Naive thymus-derived CD4-positive, alpha-beta T cell (primary cell): ENCODE measurements at regions not wholly inside any gene's neighbourhood (a gene's known extent, or its start where the extent isn't known, plus 50 kb on each side); places are given as distances from the start of the nearest gene placed in this dataset.
"Not testable (repeated sequence)": the region's sequence is repeated elsewhere in the genome, so short reads cannot be mapped to it uniquely, and the experiment has no call there.

Experiments used
- ATAC-seq: fragments of 150-1000 bp; cut with Tn5 transposase; 2 replicates; pipeline ENCODE4 v1.10.0; 2021; ENCODE audit warnings: mild to moderate bottlenecking, moderate library complexity
- CTCF ChIA-PET: fragments of 350-600 bp; sonication (Branson Sonifier 250); formaldehyde crosslinking; loops from one replicate; lab custom pipeline; 2021; ENCODE audit warnings: antibody characterized with exemption; lab: Charles Lee
- POLR2A ChIA-PET: fragments of 350-600 bp; sonication (Branson Sonifier 250); formaldehyde crosslinking; loops from one replicate; lab custom pipeline; 2021; ENCODE audit warnings: antibody characterized with exemption, inconsistent platforms; lab: Charles Lee
- DNase-seq, 9 donors: peaks; one replicate each; pipeline versions ENCODE4 v3.0.0 to v3.0.0-alpha.2; 2020 to 2022; ENCODE audit warnings: mixed read lengths in 1 of 9
- H3K27ac ChIP-seq: one replicate; pipeline ENCODE4 v1.7.0; 2013; ENCODE audit warnings: mild to moderate bottlenecking, low read depth, low read length, moderate library complexity
- H3K27me3 ChIP-seq, 2 donors: one replicate each; pipeline ENCODE4 v1.7.0; 2013; ENCODE audit warnings: low read length in 2 of 2, mild to moderate bottlenecking in 2 of 2, moderate library complexity in 2 of 2; ENCODE audit not compliant: control insufficient read depth in 2 of 2, insufficient read depth in 2 of 2
- H3K36me3 ChIP-seq, 3 experiments: 1 replicate in 2 of 3; 2 replicates in 1 of 3; pipeline ENCODE4 v1.7.0; 2013; ENCODE audit warnings: low read length in 3 of 3, mild to moderate bottlenecking in 3 of 3, moderate library complexity in 1 of 3; ENCODE audit not compliant: insufficient read depth in 3 of 3, control insufficient read depth in 2 of 3
- H3K4me1 ChIP-seq, 2 donors: one replicate each; pipeline ENCODE4 v1.7.0; 2013; ENCODE audit warnings: low read length in 2 of 2, mild to moderate bottlenecking in 2 of 2, moderate library complexity in 1 of 2; ENCODE audit not compliant: control insufficient read depth in 2 of 2, insufficient read depth in 2 of 2
- H3K4me3 ChIP-seq: 2 replicates; pipeline ENCODE4 v1.7.0; 2013; ENCODE audit warnings: mild to moderate bottlenecking, low read length
- H3K9me3 ChIP-seq, 3 experiments: 1 replicate in 2 of 3; 2 replicates in 1 of 3; pipeline ENCODE4 v1.7.0; 2013; ENCODE audit warnings: low read length in 3 of 3; ENCODE audit not compliant: control insufficient read depth in 2 of 3
- H3K27ac Mint-ChIP-seq, 9 donors: one replicate each; pipeline ENCODE4 v1.8.0; 2020 to 2022; ENCODE audit warnings: mixed read lengths in 9 of 9, mild to moderate bottlenecking in 8 of 9, moderate library complexity in 5 of 9, inconsistent platforms in 2 of 9
- H3K27me3 Mint-ChIP-seq, 5 donors: one replicate each; pipeline ENCODE4 v1.8.0; 2021 to 2022; ENCODE audit warnings: mixed read lengths in 5 of 5, mild to moderate bottlenecking in 1 of 5
- H3K36me3 Mint-ChIP-seq, 5 donors: one replicate each; pipeline ENCODE4 v1.8.0; 2020 to 2022; ENCODE audit warnings: mixed read lengths in 5 of 5, mild to moderate bottlenecking in 3 of 5, inconsistent platforms in 1 of 5
- H3K4me1 Mint-ChIP-seq, 7 donors: one replicate each; pipeline ENCODE4 v1.8.0; 2020 to 2022; ENCODE audit warnings: mixed read lengths in 7 of 7, mild to moderate bottlenecking in 3 of 7, inconsistent platforms in 1 of 7
- H3K4me3 Mint-ChIP-seq, 10 donors: one replicate each; pipeline ENCODE4 v1.8.0; 2020 to 2022; ENCODE audit warnings: mild to moderate bottlenecking in 10 of 10, mixed read lengths in 10 of 10, moderate library complexity in 6 of 10, inconsistent platforms in 2 of 10
- H3K9me3 Mint-ChIP-seq, 11 donors: one replicate each; pipeline ENCODE4 v1.8.0; 2020 to 2022; ENCODE audit warnings: mixed read lengths in 11 of 11, mild to moderate bottlenecking in 4 of 11, inconsistent platforms in 1 of 11, moderate library complexity in 1 of 11
- intact Hi-C, 2 donors: fragments of 100-400 bp; cut with micrococcal nuclease; formaldehyde crosslinking; loops; one replicate each; pipeline ENCODE4 v1.15.1; 2023

GRCh38 chrY:13869611-13870010 is 116.7 kb downstream of the VCY start:
- ATAC-seq (no peak), DNase-seq (no peak)
- Mint-ChIP-seq H3K9me3 (no peaks in the 10 kb centered on the region), H3K36me3 (peaks cover 0 to 4% (median 0%) of the 10 kb centered on the region in 5 donors), H3K27me3 (no peaks in the 10 kb centered on the region), H3K27ac (no peak overlapping the region), H3K4me1 (no peaks in the 10 kb centered on the region), H3K4me3 (no peak overlapping the region)
- Histone ChIP-seq H3K9me3 (no peaks in the 10 kb centered on the region), H3K4me1 (no peaks in the 10 kb centered on the region), H3K4me3 (no peak overlapping the region), H3K27ac (no peak overlapping the region), H3K27me3 (no peaks in the 10 kb centered on the region), H3K36me3 (no peaks in the 10 kb centered on the region)
- intact Hi-C loops: no loop called here
- POLR2A ChIA-PET: no interaction called here
- CTCF ChIA-PET: no interaction called here

GRCh38 chrY:13871426-13871825 is 114.8 kb downstream of the VCY start:
- H3K27ac ChIP-seq: no peak overlapping the region
- H3K27ac Mint-ChIP-seq: no peak overlapping the region
- ATAC-seq (no peak), DNase-seq (no peak)
- H3K4me1 Mint-ChIP-seq: no peaks in the 10 kb centered on the region
- no peaks in the 10 kb centered on the region for H3K36me3 ChIP-seq
- no peak overlapping the region for H3K4me3 Mint-ChIP-seq
- ChIA-PET CTCF (no interaction called here), POLR2A (no interaction called here)
- peaks cover 0 to 11% (median 0%) of the 10 kb centered on the region in 5 donors for H3K36me3 Mint-ChIP-seq
- H3K9me3 Mint-ChIP-seq: peaks cover 0 to 8% (median 0%) of the 10 kb centered on the region in 11 donors
- H3K4me1 ChIP-seq: no peaks in the 10 kb centered on the region
- H3K27me3 Mint-ChIP-seq: no peaks in the 10 kb centered on the region
- intact Hi-C loops: no loop called here
- H3K27me3 ChIP-seq: no peaks in the 10 kb centered on the region
- H3K4me3 ChIP-seq: no peak overlapping the region
- H3K9me3 ChIP-seq: no peaks in the 10 kb centered on the region

- H3K4me3 ChIP-seq: no peak overlapping the region
- DNase-seq (no peak), ATAC-seq (no peak)
- no peaks in the 10 kb centered on the region for H3K27me3 ChIP-seq
- no peaks in the 10 kb centered on the region for H3K4me1 Mint-ChIP-seq
- H3K36me3 ChIP-seq: no peaks in the 10 kb centered on the region
- ChIA-PET POLR2A (no interaction called here), CTCF (no interaction called here)
- peaks cover 0 to 8% (median 0%) of the 10 kb centered on the region in 11 donors for H3K9me3 Mint-ChIP-seq
- no peak overlapping the region for H3K4me3 Mint-ChIP-seq
- H3K4me1 ChIP-seq: no peaks in the 10 kb centered on the region
- intact Hi-C loops: no loop called here
- H3K27ac ChIP-seq: no peak overlapping the region
- no peak overlapping the region for H3K27ac Mint-ChIP-seq
- H3K9me3 ChIP-seq: no peaks in the 10 kb centered on the region
- H3K36me3 Mint-ChIP-seq: peaks cover 0 to 12% (median 0%) of the 10 kb centered on the region in 5 donors
- H3K27me3 Mint-ChIP-seq: no peaks in the 10 kb centered on the region
These were observed 113.6 kb downstream of the VCY start for GRCh38 chrY:13872696-13873095.

- Mint-ChIP-seq H3K4me3 (no peak overlapping the region), H3K27me3 (no peaks in the 10 kb centered on the region), H3K27ac (no peak overlapping the region), H3K4me1 (no peaks in the 10 kb centered on the region), H3K9me3 (peaks cover 0 to 8% (median 0%) of the 10 kb centered on the region in 11 donors), H3K36me3 (peaks cover 0 to 11% (median 0%) of the 10 kb centered on the region in 5 donors)
- H3K27me3 ChIP-seq: no peaks in the 10 kb centered on the region
- H3K4me3 ChIP-seq: no peak overlapping the region
- no peaks in the 10 kb centered on the region for H3K4me1 ChIP-seq
- ATAC-seq (no peak), DNase-seq (no peak)
- H3K36me3 ChIP-seq: no peaks in the 10 kb centered on the region
- intact Hi-C loops: no loop called here
- ChIA-PET POLR2A (no interaction called here), CTCF (no interaction called here)
- no peak overlapping the region for H3K27ac ChIP-seq
- no peaks in the 10 kb centered on the region for H3K9me3 ChIP-seq
These were observed 107.8 kb downstream of the VCY start for GRCh38 chrY:13878506-13878905.

DNA sequence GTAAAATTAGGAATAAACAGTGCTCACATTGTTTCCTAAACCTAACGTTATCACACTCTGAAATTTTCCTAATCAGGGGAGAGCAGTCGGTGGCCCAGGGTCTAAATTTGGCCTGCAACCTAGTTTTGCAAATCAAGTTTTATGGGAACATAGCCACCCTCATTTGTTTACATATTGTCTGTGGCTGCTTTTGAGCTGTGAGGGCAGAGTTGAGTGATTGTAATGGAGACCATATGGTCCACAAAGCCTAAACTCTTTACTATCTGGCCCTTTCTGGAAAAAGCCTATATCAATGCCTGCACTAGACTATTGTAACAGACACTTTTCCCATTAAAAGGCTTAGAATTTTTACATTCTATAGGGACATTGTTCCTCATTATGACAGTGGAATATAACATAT is 105.2 kb downstream of the VCY start:
- ATAC-seq (no peak), DNase-seq (no peak)
- CTCF ChIA-PET: no interaction called here
- Histone ChIP-seq H3K27me3 (no peaks in the 10 kb centered on the region), H3K9me3 (no peaks in the 10 kb centered on the region), H3K4me1 (no peaks in the 10 kb centered on the region), H3K36me3 (no peaks in the 10 kb centered on the region), H3K27ac (no peak overlapping the region), H3K4me3 (no peak overlapping the region)
- Mint-ChIP-seq H3K9me3 (peaks cover 0 to 3% (median 0%) of the 10 kb centered on the region in 11 donors), H3K27me3 (no peaks in the 10 kb centered on the region), H3K4me1 (no peaks in the 10 kb centered on the region), H3K36me3 (peaks cover 0 to 14% (median 0%) of the 10 kb centered on the region in 5 donors), H3K4me3 (no peak overlapping the region), H3K27ac (no peak overlapping the region)
- POLR2A ChIA-PET: no interaction called here
- intact Hi-C loops: no loop called here

GRCh38 chrY:13882829-13883228 is 103.4 kb downstream of the VCY start:
- Mint-ChIP-seq H3K9me3 (peaks cover 0 to under 1% (median 0%) of the 10 kb centered on the region in 11 donors), H3K27ac (no peak overlapping the region), H3K27me3 (no peaks in the 10 kb centered on the region), H3K4me1 (no peaks in the 10 kb centered on the region), H3K4me3 (no peak overlapping the region), H3K36me3 (peaks cover 0 to 10% (median 0%) of the 10 kb centered on the region in 5 donors)
- DNase-seq (no peak), ATAC-seq (no peak)
- intact Hi-C loops: no loop called here
- Histone ChIP-seq H3K9me3 (no peaks in the 10 kb centered on the region), H3K36me3 (no peaks in the 10 kb centered on the region), H3K27ac (no peak overlapping the region), H3K4me1 (no peaks in the 10 kb centered on the region), H3K27me3 (no peaks in the 10 kb centered on the region), H3K4me3 (no peak overlapping the region)
- CTCF ChIA-PET: no interaction called here
- POLR2A ChIA-PET: no interaction called here

GRCh38 chrY:13894028-13894427 is 92.2 kb downstream of the VCY start:
- H3K27ac Mint-ChIP-seq, H3K9me3 Mint-ChIP-seq, H3K27me3 Mint-ChIP-seq, H3K36me3 ChIP-seq, CTCF ChIA-PET, H3K4me1 Mint-ChIP-seq, POLR2A ChIA-PET, ATAC-seq, intact Hi-C loops, H3K27me3 ChIP-seq, H3K4me3 ChIP-seq, H3K4me3 Mint-ChIP-seq, H3K4me1 ChIP-seq, H3K9me3 ChIP-seq, DNase-seq, H3K27ac ChIP-seq: not testable (repeated sequence)
- H3K36me3 Mint-ChIP-seq: peaks cover 0 to 28% (median 4%) of the 10 kb centered on the region in 5 donors
